Thyroid gland (tissue), 4 donors: ENCODE measurements at regions not wholly inside any gene's neighbourhood (a gene's known extent, or its start where the extent isn't known, plus 50 kb on each side); places are given as distances from the start of the nearest gene placed in this dataset.
A peak's percentile ranks its signal among the peaks of the same experiment; 100 is the strongest.

Source experiments
- DNase-seq, 2 donors: peaks; one replicate each; pipeline ENCODE4 v3.0.0-alpha.2; 2019
- H3K27ac ChIP-seq, 3 donors: fragments of 200-600 bp; sonication (generic); 1 replicate in 2 of 3; 2 replicates in 1 of 3; pipeline ENCODE4 v1.5.1; 2016 to 2019; ENCODE audit warnings: mild to moderate bottlenecking in 1 of 3, moderate library complexity in 1 of 3
- H3K27me3 ChIP-seq: fragments of 200-600 bp; sonication (generic); one replicate; pipeline ENCODE4 v1.5.1; 2019
- H3K36me3 ChIP-seq, 2 donors: fragments of 200-600 bp; sonication (generic); one replicate each; pipeline ENCODE4 v1.5.1; 2016 to 2019
- H3K4me1 ChIP-seq, 2 donors: fragments of 200-600 bp; sonication (generic); one replicate each; pipeline ENCODE4 v1.5.1; 2017 to 2019
- H3K4me3 ChIP-seq, 3 donors: fragments of 200-600 bp; sonication (generic); replicated peaks in 1 of 3; 1 replicate in 2 of 3; 2 replicates in 1 of 3; pipeline ENCODE4 v1.5.1; 2016; ENCODE audit warnings: mild to moderate bottlenecking in 1 of 3
- H3K9me3 ChIP-seq: fragments of 200-600 bp; sonication (generic); one replicate; pipeline ENCODE4 v1.5.1; 2017
- CTCF ChIP-seq, 6 experiments: fragments of 200-600 bp in 3 of 6; fragments of 450-650 bp in 3 of 6; sonication (generic) in 3 of 6; IDR thresholded peaks; one replicate each; pipeline ENCODE4 v1.5.1; 2016 to 2019; ENCODE audit warnings: antibody characterized with exemption in 6 of 6, mild to moderate bottlenecking in 2 of 6, inconsistent platforms in 1 of 6, moderate library complexity in 1 of 6
- POLR2A ChIP-seq, 2 donors: fragments of 450-650 bp; IDR thresholded peaks; one replicate each; pipeline ENCODE4 v1.6.1; 2017; ENCODE audit warnings: antibody characterized with exemption in 2 of 2, mild to moderate bottlenecking in 2 of 2, moderate library complexity in 1 of 2
- WGBS, 2 donors: methylation state at CpG; one replicate each; pipeline ENCODE4 v1.1.5; 2017; 5-methylcytosine and 5-hydroxymethylcytosine counted together
- intact Hi-C: fragments of 100-400 bp; cut with DNase I; formaldehyde crosslinking; loops from one replicate; pipeline ENCODE4 v1.15.1; 2023

- no peaks in the 10 kb centered on the region for H3K27me3 ChIP-seq
- H3K27ac ChIP-seq, result peak overlapping the region in 2 of 3 donors; percentile 51 to 59
- H3K4me1 ChIP-seq, result peaks cover 39 to 43% of the 10 kb centered on the region in 2 donors
- no peak overlapping the region for H3K4me3 ChIP-seq
- H3K9me3 ChIP-seq, result no peaks in the 10 kb centered on the region
- no peaks in the 10 kb centered on the region for H3K36me3 ChIP-seq
- no peak for DNase-seq
- intact Hi-C loops, result loop anchor here (10.0 kb wide), 1 partner anchor 162 kb away; the partner anchor contains the start of gene CITED2
- 79 to 86% methylated on average over 8 of the region's 8 CpGs for WGBS, 2 donors
- TF ChIP-seq CTCF (IDR thresholded peaks at IDR 0.05), result peak in 1 of 6 experiments; percentile 15
- no peak for TF ChIP-seq POLR2A (IDR thresholded peaks at IDR 0.05)
These were observed 162.5 kb upstream of the CITED2 start for GRCh38 chr6:139536751-139537617.

- Histone ChIP-seq H3K36me3 (no peaks in the 10 kb centered on the region), H3K27ac (peak overlapping the region; percentile 81 to 87 (median 84)), H3K4me1 (peaks cover 30 to 48% of the 10 kb centered on the region in 2 donors), H3K9me3 (no peaks in the 10 kb centered on the region), H3K4me3 (no peak overlapping the region), H3K27me3 (no peaks in the 10 kb centered on the region)
- WGBS, 2 donors, result 35 to 39% methylated on average over 5 of the region's 5 CpGs
- TF ChIP-seq POLR2A (IDR thresholded peaks at IDR 0.05) (no peak), CTCF (IDR thresholded peaks at IDR 0.05) (no peak)
- no peak for DNase-seq
- intact Hi-C loops, result loop anchor here (10.0 kb wide), 1 partner anchor 160 kb away; the partner anchor contains the start of gene CITED2
These were observed 160.1 kb upstream of the CITED2 start for GRCh38 chr6:139534472-139535115.

GRCh38 chr6:139533573-139534471 lies 159.4 kb upstream of the CITED2 start:
- H3K27me3 ChIP-seq, result no peaks in the 10 kb centered on the region
- peak; percentile 43 to 56 for DNase-seq
- no peak for TF ChIP-seq CTCF (IDR thresholded peaks at IDR 0.05)
- peak in 1 of 2 donors; percentile 58 for TF ChIP-seq POLR2A (IDR thresholded peaks at IDR 0.05)
- H3K36me3 ChIP-seq, result no peaks in the 10 kb centered on the region
- H3K4me3 ChIP-seq, result no peak overlapping the region
- peaks cover 30 to 48% of the 10 kb centered on the region in 2 donors for H3K4me1 ChIP-seq
- peak overlapping the region; percentile 81 to 87 (median 84) for H3K27ac ChIP-seq
- H3K9me3 ChIP-seq, result no peaks in the 10 kb centered on the region
- WGBS, 2 donors, result 21 to 38% methylated on average over 11 of the region's 11 CpGs
- intact Hi-C loops, result loop anchor here (10.0 kb wide), 1 partner anchor 159 kb away; the partner anchor contains the start of gene CITED2

GRCh38 chr6:139533171-139533570 lies 158.7 kb upstream of the CITED2 start:
- no peak overlapping the region for H3K4me3 ChIP-seq
- peaks cover 30 to 48% of the 10 kb centered on the region in 2 donors for H3K4me1 ChIP-seq
- no peak for DNase-seq
- intact Hi-C loops, result loop anchor here (10.0 kb wide), 1 partner anchor 158 kb away; the partner anchor contains the start of gene CITED2
- TF ChIP-seq CTCF (IDR thresholded peaks at IDR 0.05), result no peak
- no peak for TF ChIP-seq POLR2A (IDR thresholded peaks at IDR 0.05)
- H3K27me3 ChIP-seq, result no peaks in the 10 kb centered on the region
- H3K36me3 ChIP-seq, result no peaks in the 10 kb centered on the region
- no peaks in the 10 kb centered on the region for H3K9me3 ChIP-seq
- peak overlapping the region; percentile 81 to 87 (median 84) for H3K27ac ChIP-seq
- WGBS, 2 donors, result 68 to 83% methylated on average over 4 of the region's 4 CpGs
